Psoas muscle (tissue), 7 donors: ENCODE measurements at regions not wholly inside any gene's neighbourhood (a gene's known extent, or its start where the extent isn't known, plus 50 kb on each side); places are given as distances from the start of the nearest gene placed in this dataset.

Experiments
- ATAC-seq, 4 donors: fragments of 200-7000 bp; cut with Tn5 transposase; one replicate each; pipeline ENCODE4 v1.9.1; 2020; ENCODE audit warnings: moderate library complexity in 3 of 4, mild to moderate bottlenecking in 2 of 4
- DNase-seq, 2 donors: peaks; one replicate each; pipeline ENCODE4 v3.0.0-alpha.2; 2020
- H3K27ac ChIP-seq: fragments of 200-600 bp; one replicate; pipeline ENCODE4 v1.8.0; 2022
- H3K27me3 ChIP-seq, 3 donors: fragments of 200-600 bp in 1 of 3; one replicate each; pipeline versions ENCODE4 v1.6.1 to v1.8.0; 2013 to 2022; ENCODE audit warnings: low read length in 2 of 3, mild to moderate bottlenecking in 2 of 3, moderate library complexity in 1 of 3; ENCODE audit not compliant: insufficient read depth in 3 of 3
- H3K36me3 ChIP-seq, 2 donors: fragments of 200-600 bp in 1 of 2; one replicate each; pipeline versions ENCODE4 v1.6.1 to v1.8.0; 2013 to 2022; ENCODE audit warnings: low read depth in 1 of 2, mild to moderate bottlenecking in 1 of 2, moderate library complexity in 1 of 2; ENCODE audit not compliant: insufficient read depth in 1 of 2
- H3K4me1 ChIP-seq: fragments of 200-600 bp; one replicate; pipeline ENCODE4 v1.8.0; 2022
- H3K4me3 ChIP-seq: fragments of 200-600 bp; one replicate; pipeline ENCODE4 v1.8.0; 2022; ENCODE audit warnings: mild to moderate bottlenecking
- H3K9me3 ChIP-seq: fragments of 200-600 bp; one replicate; pipeline ENCODE4 v1.8.0; 2022
- CTCF ChIP-seq: fragments of 200-600 bp; IDR thresholded peaks from one replicate; pipeline ENCODE4 v1.8.0; 2022; ENCODE audit warnings: antibody characterized with exemption
- WGBS, 3 donors: extraction: QIAGEN DNeasy Blood & Tissue Kit; methylation state at CpG; one replicate each; pipeline versions ENCODE4 v1.1.6 to v1.1.7; 2013; 5-methylcytosine and 5-hydroxymethylcytosine counted together
- intact Hi-C, 2 donors: fragments of 100-400 bp; cut with DNase I; formaldehyde crosslinking; loops; one replicate each; pipeline versions ENCODE4 v1.11.0 to v1.14.2; 2022
- donor health status: healthy with polysubstance abuse.
- donor health status: DM: no; HTN: no; CAD: no; lungs with moderate emphysema.
- donor health status: Bipolar disorder and iron deficiency.
- donor health status: healthy.
- donor health status: DM: yes; HTN: yes; CAD: no.
- donor health status: DM: no; HTN: no; CAD: no.
- donor health status: DM: yes; HTN: yes; CAD: no.

DNA sequence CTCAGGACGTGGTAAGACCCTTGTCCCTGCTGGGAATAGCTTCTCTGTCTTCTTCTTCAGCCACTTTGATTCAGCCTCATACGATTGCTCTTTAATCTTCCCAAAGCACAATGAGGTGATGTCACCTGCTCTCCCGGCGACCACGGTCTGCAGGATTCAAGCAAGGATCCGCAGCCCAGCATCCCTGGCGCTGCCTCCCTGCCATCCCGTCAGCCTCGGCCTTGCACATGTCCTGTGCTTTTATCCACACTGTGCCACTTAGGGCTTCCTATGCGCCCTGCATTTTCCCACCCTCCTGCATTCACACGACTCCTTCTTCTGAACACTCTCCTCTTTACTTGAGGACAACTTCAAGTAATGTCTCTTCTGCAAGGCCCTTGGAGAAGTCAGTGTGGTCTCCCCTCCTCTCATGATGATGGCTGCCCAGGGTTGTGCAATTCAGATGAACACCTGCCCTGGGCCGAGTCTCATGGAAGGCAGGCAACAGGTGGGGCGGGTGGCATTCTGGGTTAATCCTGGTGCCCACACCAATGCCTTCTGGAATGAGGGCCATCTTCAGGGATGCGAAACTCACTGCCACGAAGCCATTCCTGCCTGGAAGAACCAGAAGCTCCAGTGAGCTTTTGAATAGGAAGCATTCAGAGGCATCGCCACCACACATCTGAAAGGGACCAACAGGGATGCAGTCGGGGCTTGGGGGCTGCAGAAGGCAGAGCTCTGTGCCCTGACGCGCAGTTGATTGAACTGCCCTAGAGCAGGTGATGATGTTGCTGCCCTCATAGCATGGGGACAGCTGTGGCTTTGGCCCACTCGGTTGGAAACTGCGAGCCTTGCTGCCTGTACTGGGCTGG, 287.5 kb downstream of the GLRX3 start:
- no peak for TF ChIP-seq CTCF
- Histone ChIP-seq H3K4me3 (no peak overlapping the region), H3K27me3 (peaks cover 0 to under 1% (median 0%) of the 10 kb centered on the region in 3 donors), H3K27ac (no peak overlapping the region), H3K36me3 (no peaks in the 10 kb centered on the region), H3K9me3 (no peaks in the 10 kb centered on the region), H3K4me1 (no peaks in the 10 kb centered on the region)
- 82 to 89% (median 85%) methylated on average over 21 of the region's 21 CpGs for WGBS, 3 donors
- intact Hi-C loops, result no loop called here
- ATAC-seq (no peak), DNase-seq (no peak)

DNA sequence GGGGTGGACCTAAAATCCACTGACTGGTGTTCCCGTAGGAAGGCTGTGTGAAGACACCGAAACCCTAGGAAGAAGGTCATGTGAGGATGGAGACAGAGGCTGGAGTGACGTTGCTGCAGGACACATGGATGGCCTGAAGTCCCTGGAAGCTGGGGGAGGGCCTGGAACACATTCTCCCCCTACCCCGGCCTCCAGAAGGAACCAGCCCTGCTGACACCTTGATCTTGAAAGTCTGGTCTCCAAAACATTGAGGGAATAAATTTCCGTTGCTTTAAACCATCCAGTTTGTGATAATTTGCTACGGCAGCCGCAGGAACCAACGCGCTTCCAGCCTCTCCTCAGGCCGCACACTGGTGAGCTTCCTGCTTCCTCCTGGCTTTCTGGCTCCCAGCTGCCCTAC, 288.2 kb downstream of the GLRX3 start:
- Histone ChIP-seq H3K36me3 (no peaks in the 10 kb centered on the region), H3K9me3 (no peaks in the 10 kb centered on the region), H3K27me3 (no peaks in the 10 kb centered on the region), H3K27ac (no peak overlapping the region), H3K4me3 (no peak overlapping the region), H3K4me1 (no peaks in the 10 kb centered on the region)
- DNase-seq, result no peak
- WGBS, 3 donors, result 67 to 81% (median 71%) methylated on average over 10 of the region's 10 CpGs
- no peak for ATAC-seq
- no peak for TF ChIP-seq CTCF
- intact Hi-C loops, result no loop called here

- DNase-seq (no peak), ATAC-seq (no peak)
- Histone ChIP-seq H3K4me3 (no peak overlapping the region), H3K36me3 (no peaks in the 10 kb centered on the region), H3K4me1 (no peaks in the 10 kb centered on the region), H3K9me3 (no peaks in the 10 kb centered on the region), H3K27me3 (no peaks in the 10 kb centered on the region), H3K27ac (no peak overlapping the region)
- TF ChIP-seq CTCF, result no peak
- intact Hi-C loops, result no loop called here
- 72 to 77% (median 76%) methylated on average over 5 of the region's 5 CpGs for WGBS, 3 donors
Observed at GRCh38 chr10:130425169-130425568, 289.0 kb downstream of the GLRX3 start.

- Histone ChIP-seq H3K27ac (no peak overlapping the region), H3K9me3 (no peaks in the 10 kb centered on the region), H3K27me3 (no peaks in the 10 kb centered on the region), H3K4me3 (no peak overlapping the region), H3K4me1 (no peaks in the 10 kb centered on the region), H3K36me3 (no peaks in the 10 kb centered on the region)
- TF ChIP-seq CTCF, result no peak
- DNase-seq (no peak), ATAC-seq (no peak)
- intact Hi-C loops, result no loop called here
- WGBS, 3 donors, result 84 to 92% (median 85%) methylated on average over 10 of the region's 10 CpGs
Observed at GRCh38 chr10:130425881-130426435, 289.8 kb downstream of the GLRX3 start.
